ENCODE measurements at regions not wholly inside any gene's neighbourhood (a gene's known extent, or its start where the extent isn't known, plus 50 kb on each side); places are given as distances from the start of the nearest gene placed in this dataset.

DNA sequence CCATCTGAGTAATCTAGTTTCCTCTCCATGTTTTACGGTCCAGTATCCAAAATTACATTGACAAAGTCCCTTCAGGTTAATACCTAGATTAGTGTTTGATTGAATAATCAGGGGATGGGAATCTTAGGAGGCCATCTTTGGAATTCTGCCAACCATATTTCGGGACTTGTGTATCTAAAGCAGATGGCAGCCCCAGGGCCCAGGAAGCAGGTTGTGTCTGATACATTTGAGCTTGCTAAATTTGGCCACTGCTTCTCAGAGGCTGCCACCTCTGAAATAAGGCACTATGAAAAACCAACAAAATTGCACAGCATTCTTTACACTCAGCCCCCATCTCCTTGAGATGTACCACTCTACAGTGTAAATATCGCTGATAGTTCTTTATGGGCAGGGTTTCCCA lies 102.1 kb downstream of the ASB9 start:
- TF ChIP-seq CTCF (IDR thresholded peaks at IDR 0.05) (no peak), ZFX (IDR thresholded peaks at IDR 0.05; ENCODE audit: borderline replicate concordance) (no peak)

Measured in 22Rv1 (cell line).